ENCODE measurements at regions not wholly inside any gene's neighbourhood (a gene's known extent, or its start where the extent isn't known, plus 50 kb on each side); places are given as distances from the start of the nearest gene placed in this dataset.
"Not testable (repeated sequence)": the region's sequence is repeated elsewhere in the genome, so short reads cannot be mapped to it uniquely, and the experiment has no call there.

GRCh38 chr16:29253716-29254590 lies 152.6 kb downstream of the NPIPB11 start:
- not testable (repeated sequence) for DNase-seq (ENCODE audit: extremely low read depth in 1 of 11, low read depth in 9 of 11, low spot score in 4 of 11)

DNA sequence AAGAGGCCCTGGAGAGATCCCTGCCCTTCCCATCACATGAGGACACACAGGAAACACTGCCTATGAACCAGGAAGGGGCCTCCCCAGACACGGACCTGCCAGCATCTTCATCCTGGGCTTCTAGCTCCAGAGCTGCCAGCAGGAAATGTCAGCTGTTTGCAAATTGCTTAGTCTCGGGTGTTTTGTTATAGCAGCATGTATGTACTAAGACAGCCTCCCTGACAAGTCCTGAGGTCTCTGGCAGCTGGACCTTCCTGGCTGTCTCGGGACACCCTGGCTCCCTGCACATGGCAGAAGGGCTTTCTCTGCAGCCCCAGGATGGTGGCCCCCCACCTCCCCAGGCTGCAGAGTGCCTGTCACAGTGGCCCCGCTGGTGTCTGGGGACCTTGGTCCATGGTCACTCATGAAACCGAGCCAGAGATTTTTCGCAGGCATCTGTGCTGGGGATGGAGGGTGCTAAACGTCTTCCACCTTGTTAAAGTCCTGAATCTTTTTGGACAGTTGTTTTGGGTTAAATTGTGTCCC lies 153.4 kb downstream of the NPIPB11 start:
- not testable (repeated sequence) for DNase-seq (ENCODE audit: extremely low read depth in 1 of 11, low read depth in 9 of 11, low spot score in 4 of 11)

GRCh38 chr16:29252311-29252710 lies 154.2 kb downstream of the NPIPB11 start:
- DNase-seq (ENCODE audit: extremely low read depth in 1 of 11, low read depth in 9 of 11, low spot score in 4 of 11): not testable (repeated sequence)

DNA sequence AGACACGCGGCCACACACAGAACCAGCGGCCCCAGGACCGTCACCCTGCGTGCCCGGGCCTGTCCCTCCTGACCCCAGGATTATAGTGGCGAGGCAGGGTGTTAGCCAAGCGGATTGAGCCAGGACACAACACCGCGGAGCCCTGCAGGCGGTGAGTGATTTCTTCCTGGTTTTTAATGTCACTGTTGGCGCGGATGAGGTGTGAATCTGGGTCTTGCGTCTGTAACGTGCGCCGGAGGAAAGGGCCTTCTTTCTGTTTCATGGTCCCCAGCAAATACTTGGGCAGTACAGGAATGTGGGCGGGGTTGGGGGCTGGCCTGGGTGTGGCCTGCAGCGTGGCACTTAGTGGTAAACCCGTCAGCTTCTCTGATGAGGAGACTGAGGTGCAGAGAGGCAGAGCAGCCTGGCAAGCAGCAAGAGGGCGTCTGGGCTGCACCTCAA lies 154.9 kb downstream of the NPIPB11 start:
- not testable (repeated sequence) for DNase-seq (ENCODE audit: extremely low read depth in 1 of 11, low read depth in 9 of 11, low spot score in 4 of 11)

- not testable (repeated sequence) for DNase-seq (ENCODE audit: extremely low read depth in 1 of 11, low read depth in 9 of 11, low spot score in 4 of 11)
These were observed 155.5 kb downstream of the NPIPB11 start for GRCh38 chr16:29250923-29251434.

DNA sequence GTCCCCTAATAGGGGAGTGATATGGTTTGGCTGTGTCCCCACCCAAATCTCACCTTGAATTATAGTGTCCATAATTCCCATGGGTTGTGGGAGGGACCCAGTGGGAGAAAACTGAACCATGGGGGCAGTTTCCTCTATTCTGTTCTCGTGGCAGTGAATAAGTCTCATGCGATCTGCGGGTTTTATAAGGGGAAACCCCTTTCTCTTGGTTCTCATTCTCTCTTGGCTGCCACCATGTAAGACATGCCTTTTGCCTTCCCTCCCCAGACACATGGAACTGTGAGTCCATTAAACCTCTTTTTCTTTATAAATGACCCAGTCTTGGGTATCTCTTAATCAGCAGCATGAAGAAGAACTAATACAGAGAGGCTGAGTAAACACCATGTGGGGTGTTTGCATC lies 156.0 kb downstream of the NPIPB11 start:
- DNase-seq (ENCODE audit: extremely low read depth in 1 of 11, low read depth in 9 of 11, low spot score in 4 of 11): not testable (repeated sequence)

GRCh38 chr16:29248940-29249318 lies 157.6 kb downstream of the NPIPB11 start:
- not testable (repeated sequence) for DNase-seq (ENCODE audit: extremely low read depth in 1 of 11, low read depth in 9 of 11, low spot score in 4 of 11)

DNA sequence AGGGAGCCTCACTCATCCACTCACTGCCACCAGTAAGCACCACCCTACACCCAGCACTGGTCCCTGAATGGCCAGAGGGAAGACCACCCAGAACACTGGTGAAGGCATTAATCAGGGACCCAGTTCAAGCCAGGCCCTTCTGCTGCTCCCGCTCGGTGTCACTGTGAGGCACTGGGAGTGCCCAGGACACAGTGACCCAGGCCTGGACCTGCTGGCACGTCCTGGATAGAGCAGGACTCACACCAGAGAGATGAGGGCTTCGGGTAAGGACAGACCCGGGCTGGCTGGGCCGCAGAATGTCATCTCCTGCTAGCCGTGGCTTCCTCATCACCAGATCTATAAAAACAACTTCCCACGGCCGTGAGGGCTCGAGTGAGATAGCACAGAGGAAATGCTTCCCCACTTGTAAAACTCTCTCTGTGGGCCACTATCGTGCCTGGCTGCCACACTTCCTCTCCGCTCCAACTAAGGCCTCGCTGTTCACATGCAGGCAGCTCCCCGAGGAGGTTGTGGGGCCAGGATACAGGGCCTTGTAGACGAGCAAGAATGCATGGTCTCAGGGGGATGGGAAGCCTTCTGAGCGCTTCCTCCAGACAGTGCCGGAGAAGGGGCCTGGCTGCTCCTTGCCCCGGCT lies 158.1 kb downstream of the NPIPB11 start:
- DNase-seq (ENCODE audit: extremely low read depth in 1 of 11, low read depth in 9 of 11, low spot score in 4 of 11): not testable (repeated sequence)

GRCh38 chr16:29246091-29246490 lies 160.4 kb downstream of the NPIPB11 start:
- not testable (repeated sequence) for DNase-seq (ENCODE audit: extremely low read depth in 1 of 11, low read depth in 9 of 11, low spot score in 4 of 11)

DNA sequence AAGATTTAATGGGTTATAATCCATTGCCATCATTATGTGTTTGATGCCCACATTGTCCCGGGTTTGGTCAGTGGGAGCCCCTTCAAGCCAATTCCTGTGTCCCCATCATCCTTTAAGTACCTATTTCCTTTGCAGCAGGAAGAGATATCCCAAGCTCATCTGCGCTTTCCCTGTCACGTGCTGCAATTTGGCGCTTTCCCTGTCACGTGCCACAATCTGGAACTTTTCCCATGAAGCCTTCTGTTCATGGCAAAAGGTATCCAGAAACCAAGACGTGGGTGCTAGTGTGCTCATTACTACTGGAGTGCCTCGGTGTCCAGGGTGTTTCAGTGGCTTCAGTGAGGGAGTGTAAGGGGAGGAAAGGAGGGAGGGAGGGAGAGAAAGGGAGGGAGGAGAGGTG lies 168.5 kb downstream of the NPIPB11 start:
- DNase-seq (ENCODE audit: extremely low read depth in 1 of 11, low read depth in 9 of 11, low spot score in 4 of 11): no peak

DNA sequence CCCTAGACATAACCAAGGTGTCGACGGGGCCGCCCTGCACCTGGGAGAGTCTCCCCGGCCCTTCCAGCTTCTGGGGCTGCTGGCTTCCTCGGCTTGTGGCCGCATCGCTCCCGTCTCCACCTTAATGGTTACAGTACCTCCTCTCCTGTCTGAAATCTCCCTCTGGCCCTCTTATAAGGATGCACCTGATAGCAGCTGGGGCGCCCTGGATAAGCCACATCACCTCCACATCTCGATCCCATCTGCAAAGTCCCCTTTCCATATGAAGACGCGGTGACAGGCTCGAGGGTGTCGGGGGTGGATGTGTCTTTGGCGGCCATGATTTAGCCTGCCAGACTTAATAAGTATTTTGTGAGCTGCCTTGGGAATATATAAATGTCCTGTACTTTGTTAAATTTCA lies 169.0 kb downstream of the NPIPB11 start:
- DNase-seq (ENCODE audit: extremely low read depth in 1 of 11, low read depth in 9 of 11, low spot score in 4 of 11): not testable (repeated sequence)

GRCh38 chr16:29237023-29237422 lies 169.5 kb downstream of the NPIPB11 start:
- DNase-seq (ENCODE audit: extremely low read depth in 1 of 11, low read depth in 9 of 11, low spot score in 4 of 11): not testable (repeated sequence)

- not testable (repeated sequence) for DNase-seq (ENCODE audit: extremely low read depth in 1 of 11, low read depth in 9 of 11, low spot score in 4 of 11)
These were observed 170.6 kb downstream of the NPIPB11 start for GRCh38 chr16:29235836-29236370.

GRCh38 chr16:29234536-29235275 lies 171.8 kb downstream of the NPIPB11 start:
- not testable (repeated sequence) for DNase-seq (ENCODE audit: extremely low read depth in 1 of 11, low read depth in 9 of 11, low spot score in 4 of 11)

DNA sequence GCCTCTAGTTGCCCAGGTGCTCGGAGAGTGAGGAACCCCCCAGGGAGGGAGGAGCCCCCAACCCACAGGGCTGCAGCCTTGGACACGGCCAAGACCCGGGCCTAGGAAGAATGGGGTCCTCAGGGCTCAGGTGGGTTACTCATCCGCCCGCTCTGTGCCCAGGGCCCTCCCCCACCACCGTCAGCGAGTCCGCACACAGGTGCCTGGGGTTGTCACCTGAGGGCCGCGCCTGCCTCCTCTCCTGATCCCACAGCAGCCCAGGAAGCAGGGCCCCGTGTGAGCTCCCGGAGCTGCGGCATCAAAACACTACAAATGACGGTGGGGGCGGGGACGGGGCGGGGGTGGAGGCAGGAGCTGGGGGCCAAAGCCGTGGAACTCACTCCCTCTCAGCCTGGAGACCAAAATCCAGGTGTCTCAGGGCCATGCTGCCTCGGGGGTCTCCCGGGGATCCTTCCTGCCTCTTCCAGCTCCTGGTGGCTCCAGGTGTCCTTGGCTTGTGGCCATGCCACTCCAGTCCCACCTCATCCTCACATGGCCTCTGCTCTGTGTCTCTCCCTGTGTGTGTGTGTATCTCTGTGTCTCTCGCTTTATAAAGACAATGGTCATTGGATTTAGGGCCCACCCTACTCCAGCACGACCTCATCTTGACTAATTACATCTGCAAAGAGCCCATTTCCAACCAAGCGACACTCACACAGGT lies 172.7 kb downstream of the NPIPB11 start:
- not testable (repeated sequence) for DNase-seq (ENCODE audit: extremely low read depth in 1 of 11, low read depth in 9 of 11, low spot score in 4 of 11)

GRCh38 chr16:29232811-29233704 lies 173.5 kb downstream of the NPIPB11 start:
- no peak for DNase-seq (ENCODE audit: extremely low read depth in 1 of 11, low read depth in 9 of 11, low spot score in 4 of 11)

- DNase-seq (ENCODE audit: extremely low read depth in 1 of 11, low read depth in 9 of 11, low spot score in 4 of 11): not testable (repeated sequence)
These were observed 174.3 kb downstream of the NPIPB11 start for GRCh38 chr16:29232160-29232705.
